Prostate gland (tissue), 2 donors: ENCODE measurements at regions not wholly inside any gene's neighbourhood (a gene's known extent, or its start where the extent isn't known, plus 50 kb on each side); places are given as distances from the start of the nearest gene placed in this dataset.

Source experiments
- DNase-seq: peaks from one replicate; pipeline ENCODE4 v3.0.0-alpha.2; 2019; ENCODE audit warnings: low spot score
- H3K27ac ChIP-seq, 2 donors: fragments of 200-600 bp; sonication (generic); 2 replicates each; pipeline ENCODE4 v1.5.1; 2017 to 2019
- H3K27me3 ChIP-seq: fragments of 200-600 bp; sonication (generic); replicated peaks from 2 replicates; pipeline ENCODE4 v1.5.1; 2019; ENCODE audit not compliant: insufficient read depth
- H3K36me3 ChIP-seq, 2 donors: fragments of 200-600 bp; sonication (generic); 1 replicate in 1 of 2; 2 replicates in 1 of 2; pipeline versions ENCODE4 v1.5.1 to v1.8.1; 2017 to 2019
- H3K4me1 ChIP-seq: fragments of 200-600 bp; sonication (generic); replicated peaks from 2 replicates; pipeline ENCODE4 v1.5.1; 2019
- H3K4me3 ChIP-seq, 2 donors: fragments of 200-600 bp; sonication (generic); 2 replicates each; pipeline ENCODE4 v1.5.1; 2017 to 2019
- H3K9me3 ChIP-seq: fragments of 200-600 bp; sonication (generic); 2 replicates; pipeline ENCODE4 v1.5.1; 2017
- CTCF ChIP-seq, 4 experiments: fragments of 200-600 bp in 2 of 4; fragments of 450-650 bp in 2 of 4; sonication (generic) in 2 of 4; IDR thresholded peaks; 1 replicate in 3 of 4; 2 replicates in 1 of 4; pipeline ENCODE4 v1.5.1; 2016 to 2019; ENCODE audit warnings: antibody characterized with exemption in 4 of 4, mild to moderate bottlenecking in 2 of 4, moderate library complexity in 2 of 4
- POLR2A ChIP-seq: fragments of 450-650 bp; IDR thresholded peaks from one replicate; pipeline ENCODE4 v1.6.1; 2016; ENCODE audit warnings: antibody characterized with exemption, mild to moderate bottlenecking
- POLR2AphosphoS5 ChIP-seq: sonication (generic); formaldehyde crosslinking; IDR thresholded peaks from one replicate; pipeline ENCODE4 v1.6.1; 2017; ENCODE audit warnings: antibody characterized with exemption
- WGBS: methylation state at CpG from one replicate; pipeline ENCODE4 v1.1.5; 2018; 5-methylcytosine and 5-hydroxymethylcytosine counted together
- intact Hi-C: fragments of 100-400 bp; cut with DNase I; formaldehyde crosslinking; loops from one replicate; pipeline ENCODE4 v1.14.2; 2022

GRCh38 chr3:63060412-63060811, 185.2 kb upstream of the CADPS start:
- no peaks in the 10 kb centered on the region for H3K27me3 ChIP-seq
- 80% methylated on average over 2 of the region's 2 CpGs for WGBS
- no peaks in the 10 kb centered on the region for H3K9me3 ChIP-seq
- H3K4me1 ChIP-seq: no peaks in the 10 kb centered on the region
- TF ChIP-seq POLR2A (no peak), CTCF (IDR thresholded peaks at IDR 0.05) (no peak), POLR2AphosphoS5 (no peak)
- no peak overlapping the region for H3K27ac ChIP-seq
- no peaks in the 10 kb centered on the region for H3K36me3 ChIP-seq
- intact Hi-C loops: no loop called here
- H3K4me3 ChIP-seq: no peak overlapping the region
- DNase-seq: no peak

- DNase-seq: no peak
- no peaks in the 10 kb centered on the region for H3K36me3 ChIP-seq
- no peaks in the 10 kb centered on the region for H3K9me3 ChIP-seq
- H3K27me3 ChIP-seq: no peaks in the 10 kb centered on the region
- H3K4me1 ChIP-seq: no peaks in the 10 kb centered on the region
- TF ChIP-seq POLR2A (no peak), POLR2AphosphoS5 (no peak), CTCF (IDR thresholded peaks at IDR 0.05) (no peak)
- H3K27ac ChIP-seq: no peak overlapping the region
- WGBS: 58% methylated on average over 5 of the region's 5 CpGs
- no peak overlapping the region for H3K4me3 ChIP-seq
- intact Hi-C loops: no loop called here
Observed at GRCh38 chr3:63061449-63061848, 186.2 kb upstream of the CADPS start.

DNA sequence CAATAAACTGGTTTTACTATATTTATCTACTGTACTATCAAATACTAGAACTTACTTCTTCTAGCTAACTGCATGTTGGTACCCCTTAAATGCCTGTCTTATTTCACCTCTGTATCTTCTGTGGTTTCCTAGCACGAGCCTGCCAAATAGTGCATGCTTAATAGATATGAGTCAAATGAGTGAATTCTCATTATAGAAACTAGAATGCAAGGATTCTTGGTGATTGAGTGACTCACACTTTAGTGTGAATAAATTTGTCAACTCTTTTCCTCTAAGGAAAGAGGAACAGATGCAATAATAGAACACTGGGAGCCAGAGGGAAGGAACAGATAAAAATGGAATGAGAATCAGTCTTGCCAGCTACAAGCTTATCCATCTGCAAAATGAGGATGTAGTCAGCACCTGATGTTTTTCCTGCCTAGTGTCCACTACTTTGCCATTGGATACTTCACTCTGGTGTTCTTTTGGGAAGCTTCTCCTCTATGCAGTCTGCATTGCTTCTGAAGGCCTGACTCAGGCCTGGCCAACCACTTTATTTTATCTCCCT, 189.1 kb upstream of the CADPS start:
- Histone ChIP-seq H3K27me3 (no peaks in the 10 kb centered on the region), H3K4me1 (no peaks in the 10 kb centered on the region), H3K27ac (no peak overlapping the region), H3K4me3 (no peak overlapping the region), H3K9me3 (no peaks in the 10 kb centered on the region), H3K36me3 (no peaks in the 10 kb centered on the region)
- TF ChIP-seq POLR2A: no peak
- no peak for TF ChIP-seq CTCF (IDR thresholded peaks at IDR 0.05)
- TF ChIP-seq POLR2AphosphoS5: no peak
- intact Hi-C loops: no loop called here
- no peak for DNase-seq
- 60% methylated on average over 1 of the region's 1 CpG for WGBS

DNA sequence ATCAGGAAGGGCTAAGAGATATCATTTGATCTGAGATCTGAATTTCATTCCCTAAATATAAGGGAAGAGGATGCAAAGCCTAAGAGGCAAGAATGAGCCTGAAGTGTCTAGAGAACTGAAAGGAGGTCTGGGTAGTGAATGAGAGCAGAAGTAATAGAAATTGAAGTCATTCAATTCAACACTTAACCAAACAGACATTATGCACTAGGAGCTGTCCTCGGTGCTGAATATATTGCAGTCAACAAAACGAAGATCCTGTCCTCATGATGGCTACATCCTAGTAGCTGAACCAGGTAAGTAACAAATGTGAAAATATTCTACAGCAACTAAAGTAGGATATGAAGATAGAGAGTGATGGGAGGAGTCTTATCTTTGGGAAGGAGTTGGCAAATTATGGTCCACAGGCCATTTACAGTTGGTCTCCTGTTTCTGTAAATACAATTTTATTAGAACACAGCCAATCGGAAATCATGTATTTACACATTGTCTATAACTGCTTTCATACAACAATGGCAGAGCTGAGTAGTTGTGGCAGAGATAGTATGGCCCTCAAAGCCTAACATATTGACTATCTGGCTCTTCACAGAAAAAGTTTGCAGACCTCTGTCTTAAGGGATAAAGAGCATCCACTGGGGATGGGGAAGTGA, 192.9 kb upstream of the CADPS start:
- WGBS: 14% methylated on average over 3 of the region's 3 CpGs
- DNase-seq: no peak

More for the DNA sequence above, 192.9 kb upstream of the CADPS start:
- TF ChIP-seq POLR2A (no peak), POLR2AphosphoS5 (no peak), CTCF (IDR thresholded peaks at IDR 0.05) (no peak)
- intact Hi-C loops: no loop called here
- H3K4me3 ChIP-seq: no peak overlapping the region
- no peak overlapping the region for H3K27ac ChIP-seq
- no peaks in the 10 kb centered on the region for H3K27me3 ChIP-seq
- no peaks in the 10 kb centered on the region for H3K4me1 ChIP-seq
- H3K9me3 ChIP-seq: no peaks in the 10 kb centered on the region
- H3K36me3 ChIP-seq: no peaks in the 10 kb centered on the region
